ENCODE measurements at regions not wholly inside any gene's neighbourhood (a gene's known extent, or its start where the extent isn't known, plus 50 kb on each side); places are given as distances from the start of the nearest gene placed in this dataset.

DNA sequence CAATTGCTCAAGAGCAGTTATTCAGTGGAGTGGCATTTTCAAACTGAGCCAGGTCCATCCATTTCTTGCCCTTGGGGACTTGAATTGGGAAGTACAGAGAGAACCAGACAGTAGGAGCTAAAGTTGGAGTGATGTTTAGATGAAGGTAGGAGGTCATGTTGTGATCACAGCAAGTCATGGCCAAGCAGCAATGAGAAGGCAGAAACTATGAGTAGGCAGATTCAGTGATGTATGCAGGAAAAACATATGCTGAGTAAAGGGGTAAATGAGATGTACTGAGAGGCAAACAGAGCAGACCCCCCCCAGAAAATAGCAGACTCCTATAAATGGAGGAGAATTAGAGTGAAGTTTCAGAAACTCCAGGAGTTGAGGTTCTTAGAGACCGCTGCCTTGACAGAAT is 95.8 kb downstream of the PERP start:
- Histone ChIP-seq H3K4me1 (peaks cover 13% of the 10 kb centered on the region; the same call in 2 of the 3 replicates), H3K9me3 (no peaks in the 10 kb centered on the region), H3K4me2 (no peak overlapping the region), H3K27ac (no peak overlapping the region), H3K4me3 (no peak overlapping the region)
- DNase-seq (ENCODE audit: low read depth in 1 of 2, low spot score in 1 of 2) (no peak), FAIRE-seq (no peak), ATAC-seq (no peak)
- ChIA-PET POLR2A (interaction anchor here (0.6 kb wide), 1 partner anchor 628 kb away, joined by 4 read pairs; no protein-coding TSS in a partner anchor), CTCF (no interaction called here)
- WGBS (ENCODE audit: missing lambda C conversion rate): 90% methylated on average over 1 of the region's 1 CpG
- TF ChIP-seq, protein P1, sequence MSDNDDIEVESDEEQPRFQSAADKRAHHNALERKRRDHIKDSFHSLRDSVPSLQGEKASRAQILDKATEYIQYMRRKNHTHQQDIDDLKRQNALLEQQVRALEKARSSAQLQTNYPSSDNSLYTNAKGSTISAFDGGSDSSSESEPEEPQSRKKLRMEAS (IDR thresholded peaks at IDR 0.05): no peak
- TF ChIP-seq RNF2 (IDR thresholded peaks at IDR 0.05; ENCODE audit: borderline replicate concordance, low read depth) (no peak), NFE2L2 (conservative IDR thresholded peaks at IDR 0.05; ENCODE audit: low read length) (no peak)

DNA sequence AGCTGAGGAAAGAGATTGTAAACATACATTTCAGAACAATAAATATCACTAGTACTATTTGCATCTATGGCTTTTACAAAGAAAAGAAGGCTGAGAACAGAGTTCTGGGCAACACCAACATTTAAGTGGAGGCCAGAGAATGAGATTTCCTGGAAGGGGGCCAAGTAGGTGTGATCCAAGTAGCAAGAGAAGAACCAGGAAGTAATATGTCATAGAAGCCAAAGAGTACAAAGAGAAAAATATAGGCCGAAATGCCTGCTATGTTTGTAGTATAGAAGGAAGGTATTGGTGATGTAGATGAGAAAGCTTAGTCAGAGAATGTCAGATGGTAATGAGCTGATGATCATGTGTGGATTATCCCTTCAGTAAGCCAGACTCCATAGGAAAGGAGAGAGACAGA is 94.5 kb downstream of the PERP start:
- Histone ChIP-seq H3K27ac (no peak overlapping the region), H3K4me3 (no peak overlapping the region), H3K9me3 (no peaks in the 10 kb centered on the region), H3K4me1 (peaks cover under 1% of the 10 kb centered on the region; the same call in 1 of the 3 replicates), H3K4me2 (no peak overlapping the region)
- FAIRE-seq: no peak
- CTCF ChIA-PET: interaction anchor here (1.4 to 1.8 kb wide), 3 partner anchors 8 to 19 kb away, joined by 4 to 8 read pairs (median 6); no protein-coding TSS in a partner anchor
- ATAC-seq: no peak
- DNase-seq (ENCODE audit: low read depth in 1 of 2, low spot score in 1 of 2): no peak
- POLR2A ChIA-PET: no interaction called here
- WGBS (ENCODE audit: missing lambda C conversion rate): 59% methylated on average over 1 of the region's 1 CpG
- TF ChIP-seq TFCP2L1 (CRISPR knock-in tag; IDR thresholded peaks at IDR 0.05) (no peak), NR3C1 (IDR thresholded peaks at IDR 0.05) (no peak), ZFP36 (IDR thresholded peaks at IDR 0.05; ENCODE audit: borderline replicate concordance, partially characterized antibody) (no peak), JUN (IDR thresholded peaks at IDR 0.05) (no peak), POLR2A (IDR thresholded peaks at IDR 0.05; ENCODE audit: low read length) (no peak), ZNF302 (CRISPR knock-in tag; IDR thresholded peaks at IDR 0.05) (no peak), JUNB (IDR thresholded peaks at IDR 0.05) (no peak), GATA3 (IDR thresholded peaks at IDR 0.05; ENCODE audit: borderline replicate concordance) (no peak), NPAS2 (CRISPR knock-in tag; IDR thresholded peaks at IDR 0.05; ENCODE audit: borderline replicate concordance) (no peak), ZSCAN20 (CRISPR knock-in tag; IDR thresholded peaks at IDR 0.05) (no peak), RARB (CRISPR knock-in tag; IDR thresholded peaks at IDR 0.05) (no peak), MAFK (IDR thresholded peaks at IDR 0.05; ENCODE audit: partially characterized antibody) (no peak), HDAC2 (IDR thresholded peaks at IDR 0.05) (no peak), HEYL (CRISPR knock-in tag; IDR thresholded peaks at IDR 0.05) (no peak), FOXS1 (CRISPR knock-in tag; IDR thresholded peaks at IDR 0.05) (no peak)
- TF ChIP-seq, protein P2, sequence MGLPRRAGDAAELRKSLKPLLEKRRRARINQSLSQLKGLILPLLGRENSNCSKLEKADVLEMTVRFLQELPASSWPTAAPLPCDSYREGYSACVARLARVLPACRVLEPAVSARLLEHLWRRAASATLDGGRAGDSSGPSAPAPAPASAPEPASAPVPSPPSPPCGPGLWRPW (IDR thresholded peaks at IDR 0.05): no peak
- TF ChIP-seq, protein P3, sequence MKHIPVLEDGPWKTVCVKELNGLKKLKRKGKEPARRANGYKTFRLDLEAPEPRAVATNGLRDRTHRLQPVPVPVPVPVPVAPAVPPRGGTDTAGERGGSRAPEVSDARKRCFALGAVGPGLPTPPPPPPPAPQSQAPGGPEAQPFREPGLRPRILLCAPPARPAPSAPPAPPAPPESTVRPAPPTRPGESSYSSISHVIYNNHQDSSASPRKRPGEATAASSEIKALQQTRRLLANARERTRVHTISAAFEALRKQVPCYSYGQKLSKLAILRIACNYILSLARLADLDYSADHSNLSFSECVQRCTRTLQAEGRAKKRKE (CRISPR knock-in tag; IDR thresholded peaks at IDR 0.05; ENCODE audit: low read depth): no peak

DNA sequence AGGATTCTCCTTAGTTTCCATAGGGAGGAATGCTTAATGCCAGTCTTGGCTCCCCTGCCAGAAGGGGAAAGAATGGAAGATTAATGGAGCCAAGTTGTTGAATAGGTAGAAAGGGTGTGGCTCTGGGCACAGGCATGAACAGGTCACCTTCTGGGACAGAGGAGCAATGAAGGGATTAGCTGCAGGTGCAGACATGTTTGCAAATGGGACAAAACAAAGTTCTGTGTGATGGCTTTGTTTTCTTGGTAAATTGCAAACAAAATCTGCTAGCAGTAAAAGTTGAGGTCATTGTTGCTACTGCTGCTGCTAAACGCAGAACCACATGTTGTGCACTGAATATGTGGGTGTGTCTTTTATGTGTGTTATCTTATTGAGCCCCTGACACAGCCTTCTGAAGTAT is 93.3 kb downstream of the PERP start:
- DNase-seq (ENCODE audit: low read depth in 1 of 2, low spot score in 1 of 2) (no peak), ATAC-seq (no peak), FAIRE-seq (no peak)
- Histone ChIP-seq H3K4me1 (no peaks in the 10 kb centered on the region), H3K27ac (no peak overlapping the region), H3K9me3 (no peaks in the 10 kb centered on the region), H3K4me2 (no peak overlapping the region), H3K4me3 (no peak overlapping the region)
- CTCF ChIA-PET: interaction anchor here (1.4 to 1.8 kb wide), 2 partner anchors 9 to 17 kb away, joined by 4 to 8 read pairs; no protein-coding TSS in a partner anchor
- POLR2A ChIA-PET: no interaction called here
- WGBS (ENCODE audit: missing lambda C conversion rate): 32% methylated on average over 1 of the region's 1 CpG
- TF ChIP-seq CBX2 (IDR thresholded peaks at IDR 0.05; ENCODE audit: borderline replicate concordance, low read depth): no peak
- no peak for TF ChIP-seq ZC3H11A (IDR thresholded peaks at IDR 0.05)
- TF ChIP-seq HOXB13 (CRISPR knock-in tag; IDR thresholded peaks at IDR 0.05; ENCODE audit: low read depth): no peak
- TF ChIP-seq NPAS2 (CRISPR knock-in tag; IDR thresholded peaks at IDR 0.05; ENCODE audit: borderline replicate concordance): no peak
- TF ChIP-seq HDAC2 (IDR thresholded peaks at IDR 0.05): no peak
- no peak for TF ChIP-seq KDM5A (IDR thresholded peaks at IDR 0.05)
- TF ChIP-seq, protein P4, sequence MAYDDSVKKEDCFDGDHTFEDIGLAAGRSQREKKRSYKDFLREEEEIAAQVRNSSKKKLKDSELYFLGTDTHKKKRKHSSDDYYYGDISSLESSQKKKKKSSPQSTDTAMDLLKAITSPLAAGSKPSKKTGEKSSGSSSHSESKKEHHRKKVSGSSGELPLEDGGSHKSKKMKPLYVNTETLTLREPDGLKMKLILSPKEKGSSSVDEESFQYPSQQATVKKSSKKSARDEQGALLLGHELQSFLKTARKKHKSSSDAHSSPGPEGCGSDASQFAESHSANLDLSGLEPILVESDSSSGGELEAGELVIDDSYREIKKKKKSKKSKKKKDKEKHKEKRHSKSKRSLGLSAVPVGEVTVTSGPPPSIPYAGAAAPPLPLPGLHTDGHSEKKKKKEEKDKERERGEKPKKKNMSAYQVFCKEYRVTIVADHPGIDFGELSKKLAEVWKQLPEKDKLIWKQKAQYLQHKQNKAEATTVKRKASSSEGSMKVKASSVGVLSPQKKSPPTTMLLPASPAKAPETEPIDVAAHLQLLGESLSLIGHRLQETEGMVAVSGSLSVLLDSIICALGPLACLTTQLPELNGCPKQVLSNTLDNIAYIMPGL (CRISPR knock-in tag; IDR thresholded peaks at IDR 0.05; ENCODE audit: borderline replicate concordance): no peak
- TF ChIP-seq, protein P5, sequence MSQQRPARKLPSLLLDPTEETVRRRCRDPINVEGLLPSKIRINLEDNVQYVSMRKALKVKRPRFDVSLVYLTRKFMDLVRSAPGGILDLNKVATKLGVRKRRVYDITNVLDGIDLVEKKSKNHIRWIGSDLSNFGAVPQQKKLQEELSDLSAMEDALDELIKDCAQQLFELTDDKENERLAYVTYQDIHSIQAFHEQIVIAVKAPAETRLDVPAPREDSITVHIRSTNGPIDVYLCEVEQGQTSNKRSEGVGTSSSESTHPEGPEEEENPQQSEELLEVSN (IDR thresholded peaks at IDR 0.05; ENCODE audit: borderline replicate concordance, low read depth): no peak
- TF ChIP-seq, protein P6, sequence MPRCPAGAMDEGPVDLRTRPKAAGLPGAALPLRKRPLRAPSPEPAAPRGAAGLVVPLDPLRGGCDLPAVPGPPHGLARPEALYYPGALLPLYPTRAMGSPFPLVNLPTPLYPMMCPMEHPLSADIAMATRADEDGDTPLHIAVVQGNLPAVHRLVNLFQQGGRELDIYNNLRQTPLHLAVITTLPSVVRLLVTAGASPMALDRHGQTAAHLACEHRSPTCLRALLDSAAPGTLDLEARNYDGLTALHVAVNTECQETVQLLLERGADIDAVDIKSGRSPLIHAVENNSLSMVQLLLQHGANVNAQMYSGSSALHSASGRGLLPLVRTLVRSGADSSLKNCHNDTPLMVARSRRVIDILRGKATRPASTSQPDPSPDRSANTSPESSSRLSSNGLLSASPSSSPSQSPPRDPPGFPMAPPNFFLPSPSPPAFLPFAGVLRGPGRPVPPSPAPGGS (IDR thresholded peaks at IDR 0.05): no peak
- TF ChIP-seq RFX5 (IDR thresholded peaks at IDR 0.05): no peak
- TF ChIP-seq MAFK (IDR thresholded peaks at IDR 0.05; ENCODE audit: partially characterized antibody): no peak
- TF ChIP-seq FOSL2 (IDR thresholded peaks at IDR 0.05): no peak
- TF ChIP-seq FOSL2 (CRISPR knock-in tag; IDR thresholded peaks at IDR 0.05): no peak
- TF ChIP-seq, protein P7, sequence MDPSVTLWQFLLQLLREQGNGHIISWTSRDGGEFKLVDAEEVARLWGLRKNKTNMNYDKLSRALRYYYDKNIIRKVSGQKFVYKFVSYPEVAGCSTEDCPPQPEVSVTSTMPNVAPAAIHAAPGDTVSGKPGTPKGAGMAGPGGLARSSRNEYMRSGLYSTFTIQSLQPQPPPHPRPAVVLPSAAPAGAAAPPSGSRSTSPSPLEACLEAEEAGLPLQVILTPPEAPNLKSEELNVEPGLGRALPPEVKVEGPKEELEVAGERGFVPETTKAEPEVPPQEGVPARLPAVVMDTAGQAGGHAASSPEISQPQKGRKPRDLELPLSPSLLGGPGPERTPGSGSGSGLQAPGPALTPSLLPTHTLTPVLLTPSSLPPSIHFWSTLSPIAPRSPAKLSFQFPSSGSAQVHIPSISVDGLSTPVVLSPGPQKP (IDR thresholded peaks at IDR 0.05; ENCODE audit: low read depth, low read length): no peak
- TF ChIP-seq RNF2 (IDR thresholded peaks at IDR 0.05; ENCODE audit: borderline replicate concordance, low read depth): no peak
- TF ChIP-seq TP53 (CRISPR knock-in tag; IDR thresholded peaks at IDR 0.05): no peak
